IMR-90 (cell line): ENCODE measurements at regions not wholly inside any gene's neighbourhood (a gene's known extent, or its start where the extent isn't known, plus 50 kb on each side); places are given as distances from the start of the nearest gene placed in this dataset.

Experiments
- ATAC-seq: fragments of 200-7000 bp; cut with Tn5 transposase; 2 replicates; pipeline ENCODE4 v1.9.1; 2020; ENCODE audit warnings: low read depth, mild to moderate bottlenecking, moderate library complexity
- BruUV-seq: library from RNA; stranded (reverse); fragments of 400-500 nt; replicated peaks from 2 replicates; lab custom pipeline; 2021; lab: Mats Ljungman, UMichigan
- CTCF ChIA-PET: fragments of 300-600 bp; formaldehyde crosslinking; extraction: SDS; loops from one replicate; lab custom pipeline; 2021; ENCODE audit warnings: antibody characterized with exemption; lab: Yijun Ruan, JAX
- POLR2A ChIA-PET: fragments of 300-600 bp; sonication (Branson Sonifier 250); formaldehyde crosslinking; loops from one replicate; lab custom pipeline; 2022; ENCODE audit warnings: antibody characterized with exemption; ENCODE audit not compliant: unreplicated experiment; lab: Charles Lee
- DNase-seq: peaks from one replicate; pipeline ENCODE4 v3.0.0; 2013
- H2AFZ ChIP-seq: replicated peaks from 2 replicates; pipeline ENCODE3; 2013; ENCODE audit warnings: low read length, mild to moderate bottlenecking; ENCODE audit not compliant: poor library complexity
- H2AK5ac ChIP-seq: 2 replicates; pipeline ENCODE4 v1.6.1; 2013; ENCODE audit warnings: low read depth, low read length, inconsistent platforms
- H2AK9ac ChIP-seq: replicated peaks from 2 replicates; pipeline ENCODE3; 2013; ENCODE audit warnings: mild to moderate bottlenecking, low read depth, low read length, moderate library complexity; ENCODE audit not compliant: poor library complexity
- H2BK120ac ChIP-seq: 2 replicates; pipeline ENCODE4 v1.6.1; 2013; ENCODE audit warnings: low read depth, low read length, inconsistent platforms
- H2BK15ac ChIP-seq: 3 replicates; pipeline ENCODE4 v1.6.1; 2013; ENCODE audit warnings: low read depth, low read length, inconsistent platforms
- H2BK20ac ChIP-seq: 2 replicates; pipeline ENCODE4 v1.6.1; 2013; ENCODE audit warnings: low read depth, mild to moderate bottlenecking, inconsistent platforms, low read length, moderate library complexity
- H2BK5ac ChIP-seq: 2 replicates; pipeline ENCODE4 v1.6.1; 2013; ENCODE audit warnings: mild to moderate bottlenecking, low read depth, low read length, inconsistent platforms; ENCODE audit not compliant: poor library complexity, severe bottlenecking
- H3K14ac ChIP-seq: replicated peaks from 2 replicates; pipeline ENCODE4 v1.6.1; 2013; ENCODE audit warnings: low read depth, low read length, inconsistent platforms
- H3K18ac ChIP-seq: 2 replicates; pipeline ENCODE4 v1.6.1; 2013; ENCODE audit warnings: low read depth, low read length, control low read depth
- H3K23ac ChIP-seq: 2 replicates; pipeline ENCODE4 v1.6.1; 2013; ENCODE audit warnings: low read depth, low read length, inconsistent platforms
- H3K27ac ChIP-seq: 2 replicates; pipeline ENCODE4 v1.5.1; 2013; ENCODE audit warnings: mild to moderate bottlenecking, control low read depth, low read length; ENCODE audit not compliant: insufficient read depth
- H3K27me3 ChIP-seq: 2 replicates; pipeline ENCODE4 v1.6.1; 2013; ENCODE audit warnings: low read length; ENCODE audit not compliant: control insufficient read depth, insufficient read depth
- H3K36me3 ChIP-seq: 2 replicates; pipeline ENCODE4 v1.6.1; 2013; ENCODE audit warnings: low read length, mixed read lengths; ENCODE audit not compliant: control insufficient read depth, insufficient read depth
- H3K4ac ChIP-seq: 2 replicates; pipeline ENCODE4 v1.6.1; 2013; ENCODE audit warnings: low read depth, low read length, inconsistent platforms
- H3K4me1 ChIP-seq: 2 replicates; pipeline ENCODE4 v1.6.1; 2013; ENCODE audit warnings: low read length, mixed read lengths; ENCODE audit not compliant: control insufficient read depth, insufficient read depth
- H3K4me2 ChIP-seq: 2 replicates; pipeline ENCODE4 v1.6.1; 2013; ENCODE audit warnings: low read depth, mild to moderate bottlenecking, control low read depth, low read length, moderate library complexity
- H3K4me3 ChIP-seq: 2 replicates; pipeline ENCODE4 v1.5.1; 2013; ENCODE audit warnings: low read depth, mild to moderate bottlenecking, control low read depth, low read length, moderate library complexity; ENCODE audit not compliant: insufficient read depth
- H3K56ac ChIP-seq: 2 replicates; pipeline ENCODE4 v1.6.1; 2013; ENCODE audit warnings: low read length, inconsistent platforms; ENCODE audit not compliant: insufficient read depth; ENCODE audit errors: extremely low read depth
- H3K79me1 ChIP-seq, 2 experiments: 2 replicates each; pipeline ENCODE4 v1.6.1; 2013; ENCODE audit warnings: low read length in 2 of 2, inconsistent platforms in 1 of 2, low read depth in 1 of 2
- H3K9ac ChIP-seq: 2 replicates; pipeline ENCODE4 v1.6.1; 2013; ENCODE audit warnings: low read depth, low read length, control low read depth
- H3K9me1 ChIP-seq: 2 replicates; pipeline ENCODE4 v1.6.1; 2013; ENCODE audit warnings: low read length, inconsistent platforms; ENCODE audit not compliant: insufficient read depth
- H3K9me3 ChIP-seq: 2 replicates; pipeline ENCODE4 v1.6.1; 2013; ENCODE audit warnings: low read length; ENCODE audit not compliant: control insufficient read depth, insufficient read depth
- H4K20me1 ChIP-seq: 2 replicates; pipeline ENCODE4 v1.6.1; 2013; ENCODE audit warnings: low read length, inconsistent platforms; ENCODE audit not compliant: insufficient read depth
- H4K5ac ChIP-seq: 2 replicates; pipeline ENCODE4 v1.6.1; 2013; ENCODE audit warnings: mild to moderate bottlenecking, low read depth, low read length, control low read depth
- H4K8ac ChIP-seq, 2 experiments: 2 replicates each; pipeline ENCODE4 v1.6.1; 2013; ENCODE audit warnings: low read depth in 2 of 2, low read length in 2 of 2, control low read depth in 1 of 2, inconsistent platforms in 1 of 2
- H4K91ac ChIP-seq: 2 replicates; pipeline ENCODE4 v1.6.1; 2013; ENCODE audit warnings: low read depth, low read length, inconsistent platforms; ENCODE audit not compliant: insufficient read depth
- BHLHE40 ChIP-seq: fragments of 150-350 bp; IDR thresholded peaks from 2 replicates; pipeline ENCODE4 v1.6.1; 2016; ENCODE audit warnings: mild to moderate bottlenecking, low read depth, low read length
- MAFK ChIP-seq: IDR thresholded peaks from 2 replicates; pipeline ENCODE4 v1.6.1; 2012; ENCODE audit warnings: low read depth, low read length, improper control_type of control experiment
- NFE2L2 ChIP-seq: fragments of 150-350 bp; IDR thresholded peaks from 2 replicates; pipeline ENCODE4 v1.6.1; 2016; ENCODE audit warnings: low read depth, mild to moderate bottlenecking, low read length
- RCOR1 ChIP-seq: IDR thresholded peaks from 2 replicates; pipeline ENCODE4 v1.6.1; 2012; ENCODE audit warnings: mild to moderate bottlenecking, low read length, improper control_type of control experiment; ENCODE audit not compliant: insufficient replicate concordance
- RFX5 ChIP-seq: IDR thresholded peaks from 2 replicates; pipeline ENCODE4 v1.8.0; 2012; ENCODE audit warnings: low read depth, mild to moderate bottlenecking, low read length, moderate library complexity
- SMC3 ChIP-seq: fragments of 150-350 bp; IDR thresholded peaks from 2 replicates; pipeline ENCODE4 v1.6.1; 2016; ENCODE audit warnings: low read depth, mild to moderate bottlenecking, antibody characterized with exemption, low read length, moderate library complexity
- WGBS, 2 experiments: methylation state at CpG; one replicate each; pipeline versions ENCODE4 v1.1.5 to v1.1.7; 2013; ENCODE audit warnings: missing lambda C conversion rate in 2 of 2; ENCODE audit not compliant: insufficient read length in 1 of 2; ENCODE audit errors: extremely low coverage in 2 of 2; 5-methylcytosine and 5-hydroxymethylcytosine counted together
- dilution Hi-C: fragments of 300-500 bp; cut with HindIII; formaldehyde crosslinking; loops from one replicate; pipeline ENCODE4 v1.14.3; 2018; ENCODE audit warnings: low sequenced_read_pairs; ENCODE audit not compliant: unreplicated experiment
- in situ Hi-C: fragments of 300-500 bp; cut with MboI; formaldehyde crosslinking; loops from 3 replicates; pipeline ENCODE4 v1.14.3; 2019; ENCODE audit warnings: low sequenced_read_pairs, inconsistent platforms, mixed read lengths
- intact Hi-C: fragments of 100-400 bp; cut with micrococcal nuclease; formaldehyde crosslinking; loops from 2 replicates; pipeline ENCODE4 v1.10.0; 2022
- TF ChIP-seq, protein P1 (sequence below): conservative IDR thresholded peaks from 2 replicates; pipeline ENCODE4 v1.5.1; 2012; ENCODE audit warnings: mild to moderate bottlenecking, low read depth, low read length, improper control_type of control experiment

DNA sequence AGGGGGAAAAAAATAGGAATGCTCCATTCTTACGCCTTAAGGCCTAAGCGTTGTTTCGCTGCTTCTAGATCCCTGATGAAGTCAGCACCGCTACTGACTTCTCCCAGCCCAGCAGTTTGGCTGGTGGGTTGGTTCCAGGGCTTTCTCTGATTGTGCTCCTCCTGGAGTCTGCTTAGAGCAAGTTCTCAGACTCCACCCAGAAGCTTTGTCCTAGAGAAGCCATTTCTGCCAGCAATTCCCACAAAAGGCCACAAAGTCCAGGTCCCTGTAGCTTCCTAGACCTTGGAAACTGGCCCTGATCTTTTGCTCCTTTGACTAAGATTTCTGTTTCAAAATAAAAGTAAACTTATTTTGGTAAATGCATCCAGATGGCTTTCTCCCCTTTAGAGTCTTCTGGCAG is 65.4 kb downstream of the KCTD12 start:
- no peaks in the 10 kb centered on the region for H3K79me1 ChIP-seq
- no peaks in the 10 kb centered on the region for H3K9me1 ChIP-seq
- H4K91ac ChIP-seq = no peak overlapping the region
- H3K14ac ChIP-seq = no peak overlapping the region
- H4K8ac ChIP-seq = no peak overlapping the region
- H3K4me1 ChIP-seq = peaks cover 4% of the 10 kb centered on the region; the same call in 1 of the 2 replicates
- H3K18ac ChIP-seq = no peak overlapping the region
- DNase-seq = no peak
- no peak overlapping the region for H2AK5ac ChIP-seq
- H3K9ac ChIP-seq = no peak overlapping the region
- no TSS peak for BruUV-seq
- H2AK9ac ChIP-seq = no peak overlapping the region
- no peak overlapping the region for H3K4me2 ChIP-seq
- H3K4ac ChIP-seq = no peak overlapping the region
- no peak overlapping the region for H2BK5ac ChIP-seq
- H2BK120ac ChIP-seq = no peak overlapping the region
- no peak overlapping the region for H2BK15ac ChIP-seq
- in situ Hi-C loops (no loop called here), dilution Hi-C loops (no loop called here), intact Hi-C loops (no loop called here)
- H3K27me3 ChIP-seq = peaks cover 10% of the 10 kb centered on the region
- no peaks in the 10 kb centered on the region for H4K20me1 ChIP-seq
- POLR2A ChIA-PET = no interaction called here
- no peaks in the 10 kb centered on the region for H3K9me3 ChIP-seq
- peak; percentile 40; the same call in 1 of the 2 replicates for ATAC-seq
- no peaks in the 10 kb centered on the region for H3K36me3 ChIP-seq
- WGBS, 2 experiments = no CpG with 5 or more reads among the region's 4 CpGs
- no peak overlapping the region for H3K27ac ChIP-seq
- H3K23ac ChIP-seq = no peak overlapping the region
- TF ChIP-seq SMC3 (no peak), RCOR1 (no peak), BHLHE40 (no peak), NFE2L2 (no peak), MAFK (no peak), RFX5 (no peak)
- TF ChIP-seq, protein P1, sequence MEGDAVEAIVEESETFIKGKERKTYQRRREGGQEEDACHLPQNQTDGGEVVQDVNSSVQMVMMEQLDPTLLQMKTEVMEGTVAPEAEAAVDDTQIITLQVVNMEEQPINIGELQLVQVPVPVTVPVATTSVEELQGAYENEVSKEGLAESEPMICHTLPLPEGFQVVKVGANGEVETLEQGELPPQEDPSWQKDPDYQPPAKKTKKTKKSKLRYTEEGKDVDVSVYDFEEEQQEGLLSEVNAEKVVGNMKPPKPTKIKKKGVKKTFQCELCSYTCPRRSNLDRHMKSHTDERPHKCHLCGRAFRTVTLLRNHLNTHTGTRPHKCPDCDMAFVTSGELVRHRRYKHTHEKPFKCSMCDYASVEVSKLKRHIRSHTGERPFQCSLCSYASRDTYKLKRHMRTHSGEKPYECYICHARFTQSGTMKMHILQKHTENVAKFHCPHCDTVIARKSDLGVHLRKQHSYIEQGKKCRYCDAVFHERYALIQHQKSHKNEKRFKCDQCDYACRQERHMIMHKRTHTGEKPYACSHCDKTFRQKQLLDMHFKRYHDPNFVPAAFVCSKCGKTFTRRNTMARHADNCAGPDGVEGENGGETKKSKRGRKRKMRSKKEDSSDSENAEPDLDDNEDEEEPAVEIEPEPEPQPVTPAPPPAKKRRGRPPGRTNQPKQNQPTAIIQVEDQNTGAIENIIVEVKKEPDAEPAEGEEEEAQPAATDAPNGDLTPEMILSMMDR = 0 out of 2 replicates have a peak, but pooled peaks have one; percentile 4
- no peak overlapping the region for H2AFZ ChIP-seq
- H4K5ac ChIP-seq = no peak overlapping the region
- CTCF ChIA-PET = interaction anchor here (0.6 kb wide), 1 partner anchor 64 kb away, joined by 3 read pairs; no protein-coding TSS in a partner anchor
- no peak overlapping the region for H2BK20ac ChIP-seq
- H3K4me3 ChIP-seq = no peak overlapping the region
- no peak overlapping the region for H3K56ac ChIP-seq
